ENCODE measurements at regions not wholly inside any gene's neighbourhood (a gene's known extent, or its start where the extent isn't known, plus 50 kb on each side); places are given as distances from the start of the nearest gene placed in this dataset.

GRCh38 chr2:106705877-106706276 is 180.1 kb downstream of the ST6GAL2 start:
- no peak overlapping the region for H3K4me3 ChIP-seq (ENCODE audit: low read depth, low read length)
- TF ChIP-seq, protein P1, sequence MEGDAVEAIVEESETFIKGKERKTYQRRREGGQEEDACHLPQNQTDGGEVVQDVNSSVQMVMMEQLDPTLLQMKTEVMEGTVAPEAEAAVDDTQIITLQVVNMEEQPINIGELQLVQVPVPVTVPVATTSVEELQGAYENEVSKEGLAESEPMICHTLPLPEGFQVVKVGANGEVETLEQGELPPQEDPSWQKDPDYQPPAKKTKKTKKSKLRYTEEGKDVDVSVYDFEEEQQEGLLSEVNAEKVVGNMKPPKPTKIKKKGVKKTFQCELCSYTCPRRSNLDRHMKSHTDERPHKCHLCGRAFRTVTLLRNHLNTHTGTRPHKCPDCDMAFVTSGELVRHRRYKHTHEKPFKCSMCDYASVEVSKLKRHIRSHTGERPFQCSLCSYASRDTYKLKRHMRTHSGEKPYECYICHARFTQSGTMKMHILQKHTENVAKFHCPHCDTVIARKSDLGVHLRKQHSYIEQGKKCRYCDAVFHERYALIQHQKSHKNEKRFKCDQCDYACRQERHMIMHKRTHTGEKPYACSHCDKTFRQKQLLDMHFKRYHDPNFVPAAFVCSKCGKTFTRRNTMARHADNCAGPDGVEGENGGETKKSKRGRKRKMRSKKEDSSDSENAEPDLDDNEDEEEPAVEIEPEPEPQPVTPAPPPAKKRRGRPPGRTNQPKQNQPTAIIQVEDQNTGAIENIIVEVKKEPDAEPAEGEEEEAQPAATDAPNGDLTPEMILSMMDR (IDR thresholded peaks at IDR 0.05; ENCODE audit: borderline replicate concordance, insufficient read depth, low read depth, low read length) = no peak

DNA sequence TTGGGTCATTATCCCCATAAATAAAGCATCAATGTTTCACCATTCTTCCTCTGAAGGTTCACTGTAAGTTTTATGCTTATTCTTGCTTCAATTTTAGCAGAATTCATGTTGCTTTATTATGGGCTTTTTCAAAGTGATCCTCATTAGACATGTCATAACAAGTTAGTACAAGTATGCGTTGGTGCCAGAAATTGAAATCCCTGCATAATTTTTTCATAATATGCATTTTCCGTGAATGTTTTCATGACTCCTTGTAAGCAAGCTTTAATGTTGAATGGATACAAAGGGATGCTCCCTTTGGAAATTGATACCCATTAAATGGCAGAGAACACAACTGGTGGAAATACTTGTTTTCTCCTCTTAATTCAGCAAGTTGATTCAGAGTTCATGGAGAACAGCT is 179.7 kb downstream of the ST6GAL2 start:
- H3K4me3 ChIP-seq (ENCODE audit: low read depth, low read length) = no peak overlapping the region
- TF ChIP-seq, protein P1 (IDR thresholded peaks at IDR 0.05; ENCODE audit: borderline replicate concordance, insufficient read depth, low read depth, low read length) = no peak

DNA sequence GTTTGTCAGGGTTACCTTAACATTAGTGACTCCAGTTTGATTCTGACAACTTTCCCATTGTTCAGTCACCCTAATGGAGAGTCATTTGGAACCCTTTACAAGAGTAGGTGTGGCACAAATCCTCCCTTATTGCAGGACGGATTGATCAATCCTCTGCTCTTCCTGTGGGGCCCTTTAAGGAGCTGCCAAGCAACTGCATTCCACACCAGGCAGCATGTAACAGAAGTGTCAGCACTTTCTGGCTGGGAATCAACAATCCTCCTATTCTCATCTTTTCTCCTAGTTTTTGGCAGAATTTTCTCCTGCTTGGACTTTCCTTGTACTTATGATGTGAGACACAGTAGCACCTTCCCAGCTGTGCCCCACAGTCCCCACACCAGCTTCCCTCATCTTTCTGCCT is 177.8 kb downstream of the ST6GAL2 start:
- TF ChIP-seq, protein P1 (IDR thresholded peaks at IDR 0.05; ENCODE audit: borderline replicate concordance, insufficient read depth, low read depth, low read length) = no peak

DNA sequence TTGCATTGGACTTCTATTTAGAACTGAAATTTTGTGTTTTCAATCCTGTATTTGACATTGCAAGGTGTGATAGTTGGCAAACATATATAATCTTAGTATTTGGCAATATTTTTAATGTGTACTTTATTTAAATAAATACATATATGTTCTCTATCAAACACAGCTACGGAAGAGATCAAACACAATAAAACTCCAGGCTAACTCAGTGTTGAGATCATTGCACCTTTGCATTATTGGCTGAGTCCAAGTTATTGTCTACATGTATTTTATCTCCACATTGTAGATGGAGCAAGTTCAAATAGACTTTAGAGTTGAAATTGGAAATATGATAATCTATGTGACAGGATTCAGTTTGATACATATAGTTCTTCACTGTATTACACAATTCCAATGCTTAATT is 176.7 kb downstream of the ST6GAL2 start:
- H3K4me3 ChIP-seq (ENCODE audit: low read depth, low read length) = no peak overlapping the region
- TF ChIP-seq, protein P1 (IDR thresholded peaks at IDR 0.05; ENCODE audit: borderline replicate concordance, insufficient read depth, low read depth, low read length) = no peak

More for the DNA sequence above, 177.8 kb downstream of the ST6GAL2 start:
- H3K4me3 ChIP-seq (ENCODE audit: low read depth, low read length) = no peak overlapping the region

DNA sequence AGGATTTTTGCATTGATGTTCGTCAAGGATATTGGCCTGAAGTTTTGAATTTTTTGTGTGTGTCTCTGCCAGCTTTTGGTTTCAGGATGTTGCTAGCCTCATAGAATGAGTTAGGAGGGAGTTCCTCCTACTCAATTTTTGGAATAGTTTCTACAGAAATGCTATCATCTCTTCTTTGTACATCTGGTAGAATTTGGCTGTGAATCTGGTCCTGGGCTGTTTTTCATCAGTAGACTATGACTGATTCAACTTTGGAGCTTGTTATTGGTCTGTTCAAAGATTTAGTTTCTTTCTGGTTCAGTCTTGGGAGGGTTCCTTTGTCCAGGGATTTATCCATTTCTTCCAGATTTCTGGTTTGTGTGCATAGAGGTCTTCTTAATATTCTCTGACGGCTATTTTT is 166.7 kb downstream of the ST6GAL2 start:
- TF ChIP-seq, protein P1 (IDR thresholded peaks at IDR 0.05; ENCODE audit: borderline replicate concordance, insufficient read depth, low read depth, low read length) = no peak
- H3K4me3 ChIP-seq (ENCODE audit: low read depth, low read length) = no peak overlapping the region

- H3K4me3 ChIP-seq (ENCODE audit: low read depth, low read length) = no peak overlapping the region
- TF ChIP-seq, protein P1 (IDR thresholded peaks at IDR 0.05; ENCODE audit: borderline replicate concordance, insufficient read depth, low read depth, low read length) = no peak
Measured at GRCh38 chr2:106720026-106720425, 165.9 kb downstream of the ST6GAL2 start.

GRCh38 chr2:106724301-106724794 is 161.6 kb downstream of the ST6GAL2 start:
- TF ChIP-seq, protein P1 (IDR thresholded peaks at IDR 0.05; ENCODE audit: borderline replicate concordance, insufficient read depth, low read depth, low read length) = no peak
- no peak overlapping the region for H3K4me3 ChIP-seq (ENCODE audit: low read depth, low read length)

All from GM12875 (cell line).